Cardiac septum (tissue), 1 donor: ENCODE measurements at regions not wholly inside any gene's neighbourhood (a gene's known extent, or its start where the extent isn't known, plus 50 kb on each side); places are given as distances from the start of the nearest gene placed in this dataset.

ENCODE experiments used
- DNase-seq: peaks from one replicate; pipeline ENCODE4 v3.0.0-alpha.2; 2020; ENCODE audit warnings: low spot score
- intact Hi-C: fragments of 100-400 bp; cut with DNase I; formaldehyde crosslinking; loops from one replicate; pipeline ENCODE4 v1.14.0; 2022
- donor health status: DM: no; HTN: no; CAD: no.

DNA sequence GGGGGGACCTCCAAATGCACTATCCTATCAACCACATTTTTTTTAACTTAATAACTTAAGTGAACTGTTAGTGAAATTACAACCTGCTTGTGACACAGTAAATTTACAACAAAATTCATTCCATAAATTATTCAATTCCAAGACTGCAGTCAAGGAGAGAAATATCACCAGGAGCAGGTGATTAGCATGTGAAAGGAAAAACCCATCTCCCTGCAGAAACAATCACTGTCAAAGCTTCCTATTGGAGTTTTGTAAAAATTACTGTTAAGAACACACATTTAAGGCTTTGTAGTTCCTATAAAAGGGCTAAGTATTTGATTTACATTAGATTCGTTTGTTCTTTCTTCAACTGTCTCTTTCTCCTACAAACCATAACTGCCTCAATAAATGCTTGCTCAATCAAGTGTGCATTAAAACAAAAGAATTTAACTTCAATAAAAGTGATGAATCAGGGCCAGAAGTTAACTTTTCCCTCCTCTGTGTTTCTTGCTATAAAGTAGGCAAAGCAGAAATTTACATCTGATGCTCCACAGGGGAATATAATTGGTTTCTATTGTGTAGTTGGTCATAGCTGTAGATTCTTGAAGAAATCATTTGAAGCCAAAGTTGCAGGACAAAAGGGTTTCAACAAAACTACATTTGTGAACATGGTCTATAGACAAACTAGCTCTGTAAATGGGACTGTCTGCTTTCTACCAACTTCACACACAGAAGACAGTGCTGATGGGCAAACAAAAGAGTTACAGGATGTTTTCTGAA, 195.1 kb upstream of the PSMD7 start:
- intact Hi-C loops = no loop called here
- DNase-seq = no peak

DNA sequence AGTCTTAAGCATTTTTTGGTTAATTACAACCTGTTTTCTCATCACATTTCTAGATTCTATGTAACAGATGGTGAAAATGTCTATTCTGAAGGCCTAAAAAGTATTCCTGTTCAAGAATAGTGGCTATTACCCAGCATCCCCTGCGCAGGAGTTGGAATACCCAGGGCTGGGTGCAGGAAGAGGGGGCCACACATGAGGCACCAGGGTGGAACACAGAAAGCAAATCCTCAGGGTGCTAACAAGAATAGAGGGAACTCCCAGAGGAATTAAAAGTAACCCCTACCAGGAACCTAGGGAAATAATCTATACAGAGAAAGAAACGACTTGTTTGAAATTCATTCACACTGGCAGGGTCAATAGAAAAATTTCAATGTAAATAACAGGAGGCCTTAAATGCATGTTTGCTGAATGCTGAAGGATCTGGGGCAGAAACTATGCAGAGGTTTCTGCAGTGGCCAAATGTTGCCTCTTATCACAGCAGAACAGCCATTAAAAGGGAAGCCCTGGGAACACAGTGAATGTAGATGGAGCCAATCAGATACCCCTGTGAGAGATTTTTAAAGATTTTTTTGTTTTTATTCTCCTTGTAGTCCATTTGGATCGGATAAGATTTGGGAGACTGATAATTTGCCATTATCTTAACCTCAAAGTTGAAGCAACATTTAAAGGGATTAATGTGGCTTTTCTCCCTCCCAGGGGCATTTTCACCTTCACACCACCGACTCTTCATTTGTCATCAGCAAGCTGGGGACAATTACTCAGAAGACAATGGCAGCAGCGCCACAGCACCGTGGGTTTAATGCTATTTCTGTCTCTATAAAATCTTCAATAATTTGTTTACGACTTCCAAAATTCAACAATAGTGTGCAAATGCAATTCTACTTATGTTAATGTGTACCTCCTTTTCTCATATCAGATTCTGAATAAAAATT, 196.0 kb upstream of the PSMD7 start:
- intact Hi-C loops = no loop called here
- DNase-seq = no peak

DNA sequence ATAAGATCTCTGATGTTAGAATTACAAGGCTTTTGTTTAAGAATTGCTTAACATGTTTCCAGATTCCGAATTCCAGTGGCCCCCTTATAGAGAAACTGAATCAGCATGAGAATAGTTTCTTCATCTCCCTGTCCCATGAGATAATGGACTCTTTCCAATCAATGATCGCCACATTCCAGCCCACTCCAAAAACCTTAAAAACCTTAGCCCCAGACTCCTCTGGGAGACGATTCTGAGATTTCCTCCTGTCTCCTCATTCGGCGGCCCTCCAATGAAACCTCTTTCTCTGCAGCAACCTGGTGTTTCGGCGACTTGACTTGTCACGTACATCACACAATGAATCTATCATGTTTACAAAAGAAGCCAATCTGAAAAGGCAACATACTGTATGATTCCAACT, 197.1 kb upstream of the PSMD7 start:
- no peak for DNase-seq

DNA sequence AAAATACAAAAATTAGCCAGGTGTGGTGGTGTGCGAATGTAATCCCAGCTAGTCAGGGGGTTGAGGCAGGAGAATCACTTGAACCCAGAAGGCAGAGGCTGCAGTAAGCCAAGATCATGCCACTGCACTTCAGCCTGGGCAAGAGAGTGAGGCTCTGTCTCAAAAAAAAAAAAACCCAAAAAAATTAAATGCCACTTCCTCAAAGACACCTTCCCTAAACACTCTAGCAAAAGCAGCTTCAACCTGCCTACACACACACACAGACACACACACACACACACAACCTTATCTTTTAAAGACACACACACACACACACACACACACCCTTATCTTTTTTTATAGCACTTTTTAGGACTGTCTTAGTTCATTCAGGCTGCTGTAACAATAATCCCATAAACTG, 201.7 kb upstream of the PSMD7 start:
- DNase-seq = no peak
- intact Hi-C loops = no loop called here

More for the DNA sequence above, 197.1 kb upstream of the PSMD7 start:
- intact Hi-C loops = no loop called here

DNA sequence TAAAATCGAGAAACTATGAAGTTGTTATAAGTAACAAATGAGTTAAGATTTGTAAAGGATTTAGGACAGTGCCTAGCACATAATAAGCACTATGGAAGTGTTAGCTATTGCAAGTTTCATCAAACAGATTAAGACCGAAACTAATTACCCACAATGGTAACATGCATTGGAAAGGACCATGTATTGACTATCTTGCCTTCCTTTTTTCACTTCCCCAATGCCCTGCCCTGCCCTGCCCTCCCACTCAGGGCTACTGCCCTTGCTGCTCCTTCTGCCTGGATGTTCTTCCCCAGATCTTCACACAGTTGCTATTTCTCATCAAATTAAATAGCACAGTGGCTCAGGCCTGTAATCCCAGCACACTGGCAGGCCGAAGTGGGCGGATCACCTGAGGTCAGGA, 202.1 kb upstream of the PSMD7 start:
- intact Hi-C loops = no loop called here
- DNase-seq = no peak

DNA sequence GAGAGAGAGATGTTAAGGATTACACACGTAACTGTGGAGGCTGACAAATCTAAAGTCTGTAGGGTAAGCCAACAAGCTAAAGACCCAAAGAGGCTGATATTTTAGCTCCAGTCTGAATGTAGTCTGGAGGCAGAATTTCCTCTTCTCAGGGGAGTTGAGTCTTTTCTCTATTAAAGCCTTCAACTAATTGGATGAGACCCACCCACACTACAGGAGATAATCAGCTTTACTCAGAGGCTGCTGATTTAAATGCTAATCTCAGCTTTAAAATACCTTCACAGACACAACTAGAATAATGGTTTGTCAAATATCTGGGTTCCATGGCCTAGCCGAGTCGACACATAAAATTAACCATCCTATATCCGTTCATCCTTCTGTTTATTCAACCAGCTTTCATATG, 204.3 kb upstream of the PSMD7 start:
- intact Hi-C loops = no loop called here
- no peak for DNase-seq

DNA sequence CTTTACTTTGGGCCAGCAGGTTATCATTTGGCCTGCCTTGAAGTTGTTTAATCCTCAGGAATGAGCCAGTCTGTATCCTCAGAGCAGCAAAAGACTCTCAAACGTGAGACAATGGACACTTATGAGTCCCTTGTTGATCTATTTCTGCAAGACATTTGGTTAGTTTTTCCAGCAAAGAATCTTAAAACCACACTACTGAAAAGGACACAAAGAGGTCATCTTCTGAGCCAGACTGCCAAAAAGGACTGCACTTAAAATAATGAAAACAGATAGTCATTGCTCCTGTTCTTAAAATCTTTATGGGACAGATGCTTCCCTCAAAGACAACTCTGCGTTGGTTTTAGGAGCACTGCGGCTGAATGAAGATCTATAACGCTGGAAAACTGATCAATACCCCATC, 205.7 kb upstream of the PSMD7 start:
- no peak for DNase-seq
- intact Hi-C loops = no loop called here

DNA sequence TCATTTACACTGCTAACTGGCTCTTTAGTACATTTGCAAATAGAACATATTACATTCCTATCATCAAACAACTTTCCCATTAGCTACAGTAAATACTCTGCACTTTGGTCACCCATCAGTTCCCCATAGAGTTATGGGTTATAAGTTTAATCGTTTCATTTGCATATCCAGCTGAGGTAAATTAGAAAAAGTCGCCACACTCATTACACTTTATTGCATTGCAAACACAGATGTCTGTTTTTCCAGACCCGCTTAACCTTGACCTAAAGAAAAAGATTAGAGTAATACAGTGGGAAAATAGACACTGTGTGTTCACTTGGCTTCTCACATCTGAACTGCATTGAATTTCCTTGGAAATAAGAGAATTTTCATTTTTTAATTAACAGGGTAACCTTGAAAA, 213.1 kb upstream of the PSMD7 start:
- intact Hi-C loops = no loop called here
- DNase-seq = no peak

DNA sequence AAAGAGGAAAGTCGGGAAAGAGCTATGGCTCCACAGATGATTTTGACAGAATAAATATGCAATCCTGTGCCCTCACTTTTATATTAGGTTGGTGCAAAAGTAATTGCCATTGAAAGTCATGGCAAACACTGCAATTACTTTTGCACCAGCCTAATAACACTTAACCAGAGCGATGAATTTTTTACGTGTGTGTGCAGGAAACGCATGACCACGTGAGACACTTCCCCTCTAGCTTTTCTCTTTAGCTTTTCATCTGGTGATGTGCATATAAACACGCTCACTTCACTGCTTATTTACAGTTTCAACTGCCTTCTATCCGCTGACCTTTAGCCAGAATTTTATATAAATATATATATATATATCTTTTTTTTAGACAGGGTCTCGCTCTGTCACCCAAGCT, 216.3 kb upstream of the PSMD7 start:
- intact Hi-C loops = no loop called here
- DNase-seq = no peak

DNA sequence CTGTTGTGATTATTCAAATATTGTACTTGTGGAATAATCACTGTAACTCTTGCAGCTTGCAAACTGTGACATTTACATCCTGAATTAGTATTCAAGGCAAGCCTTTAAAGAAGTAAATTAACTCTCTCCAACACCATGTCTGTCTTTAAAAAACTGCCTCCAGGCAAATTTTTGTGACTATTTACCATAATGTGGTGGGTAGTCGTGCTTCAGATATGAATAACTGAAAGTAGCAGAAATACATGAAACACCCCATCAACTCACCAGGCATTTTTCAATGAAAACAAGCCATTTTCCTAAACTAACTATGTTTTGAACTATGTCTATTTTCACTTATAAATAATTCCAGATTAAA, 217.4 kb upstream of the PSMD7 start:
- DNase-seq = no peak
- intact Hi-C loops = no loop called here

DNA sequence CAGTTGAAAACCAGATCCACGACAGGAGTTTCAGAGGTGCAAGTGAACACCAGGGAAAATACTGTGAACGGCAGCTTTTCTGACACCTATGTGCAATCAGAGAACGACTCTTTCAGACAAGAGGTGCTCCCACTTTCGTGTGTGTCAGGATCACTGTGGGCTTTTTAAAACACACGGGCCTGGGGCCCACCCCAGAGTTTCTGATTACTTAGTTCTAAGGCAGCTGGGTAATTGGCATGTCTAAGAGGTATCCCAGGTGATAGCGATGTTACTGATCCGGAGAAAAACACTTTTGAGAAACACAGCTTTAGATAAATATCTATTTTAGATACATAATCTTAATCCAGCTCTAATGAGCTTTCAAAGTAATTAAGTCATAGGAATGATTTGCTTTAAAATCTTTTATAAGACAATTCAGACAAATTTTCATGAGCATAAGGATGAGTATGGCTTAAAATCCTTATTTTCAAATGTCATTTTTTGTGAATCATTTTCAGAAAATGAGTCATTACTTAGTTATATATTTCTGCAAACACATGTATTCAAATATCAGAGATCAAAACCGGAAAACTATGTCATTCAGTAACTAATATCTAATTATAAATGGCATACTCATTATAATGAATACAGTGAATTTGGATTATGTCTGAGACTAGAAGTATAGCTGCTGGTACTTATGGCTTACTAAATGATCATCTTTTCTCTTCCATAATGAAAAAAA, 217.9 kb upstream of the PSMD7 start:
- no peak for DNase-seq
- intact Hi-C loops = no loop called here

DNA sequence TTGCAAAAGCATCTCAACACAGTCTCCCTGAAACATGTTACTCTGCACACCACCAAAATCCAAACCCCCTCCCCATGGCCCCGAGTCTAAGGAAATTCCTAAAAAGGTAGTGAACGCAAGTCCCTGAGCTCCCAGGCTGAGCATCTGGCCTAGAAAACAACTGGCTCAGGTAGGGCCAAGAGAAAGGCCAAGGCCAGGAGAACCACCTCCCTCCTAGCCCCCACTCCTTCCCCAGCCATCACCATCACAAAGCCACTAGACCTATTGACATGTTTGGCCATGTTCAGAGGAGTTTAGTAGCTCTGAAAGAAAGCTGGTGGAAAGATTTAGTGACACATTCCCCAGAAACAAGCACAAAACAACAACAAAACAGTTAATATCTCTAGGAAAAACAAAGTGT, 220.0 kb upstream of the PSMD7 start:
- DNase-seq = no peak
- intact Hi-C loops = no loop called here

DNA sequence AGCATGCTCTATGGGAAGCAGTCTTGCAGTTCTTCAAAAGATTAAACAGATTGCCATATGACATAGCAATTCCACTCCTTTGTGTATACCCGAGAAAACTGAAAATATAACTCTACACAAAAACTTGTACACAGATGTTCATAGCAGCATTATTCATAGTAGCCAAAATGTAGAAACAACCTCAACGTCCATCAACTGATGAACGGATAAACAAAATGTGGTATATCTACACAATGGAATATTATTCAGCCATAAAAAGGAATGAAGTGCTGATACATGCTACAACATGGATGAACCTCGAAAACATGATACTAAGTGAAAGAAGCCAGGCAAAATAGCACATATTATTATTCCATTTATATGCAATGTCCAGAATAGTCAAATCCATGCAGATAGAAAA, 221.2 kb upstream of the PSMD7 start:
- intact Hi-C loops = no loop called here
- no peak for DNase-seq

DNA sequence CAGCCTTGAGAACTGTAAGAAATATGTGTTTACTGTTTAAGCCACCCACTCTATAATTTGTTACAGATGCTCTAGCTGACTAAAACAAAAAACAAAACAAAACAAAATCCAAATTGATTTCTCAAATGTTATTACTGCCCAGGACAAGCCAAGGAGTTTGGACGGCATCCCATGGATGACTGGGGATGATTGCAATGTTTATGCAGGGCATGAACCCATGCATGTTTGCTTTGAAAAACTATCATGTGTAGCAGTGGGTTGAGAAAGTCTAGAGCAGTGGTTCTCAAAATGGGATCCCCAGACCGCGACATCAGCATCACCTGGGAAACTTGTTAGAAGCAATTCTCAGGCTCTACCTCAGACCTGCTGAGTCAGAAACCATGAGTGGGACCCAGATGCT, 223.2 kb upstream of the PSMD7 start:
- intact Hi-C loops = no loop called here
- DNase-seq = no peak

DNA sequence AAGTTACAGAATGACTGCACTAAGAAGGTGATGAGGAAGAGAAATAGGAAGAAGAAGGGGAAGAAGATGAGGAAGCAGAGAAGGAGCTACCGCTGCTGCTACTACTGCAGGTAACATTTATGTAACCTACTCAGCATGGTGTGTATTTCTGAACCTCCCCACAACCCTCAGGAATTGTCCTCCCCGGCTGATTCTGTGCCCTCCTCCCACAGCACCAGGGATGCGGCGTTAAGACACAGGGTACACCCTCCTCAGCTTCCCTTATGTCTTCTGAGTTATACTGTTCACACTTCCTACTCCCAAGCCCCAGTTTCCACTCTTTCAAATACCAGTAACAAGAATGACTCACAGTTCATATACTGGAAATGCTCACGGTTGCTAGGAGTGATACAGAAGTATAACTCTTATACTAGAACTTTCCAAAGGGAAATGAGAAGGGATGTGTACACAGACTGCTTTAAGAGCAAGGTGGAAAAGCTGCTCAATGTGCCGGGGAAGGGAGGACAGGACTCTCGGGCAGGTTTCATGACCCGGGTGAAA, 224.5 kb upstream of the PSMD7 start:
- intact Hi-C loops = no loop called here
- DNase-seq = no peak

DNA sequence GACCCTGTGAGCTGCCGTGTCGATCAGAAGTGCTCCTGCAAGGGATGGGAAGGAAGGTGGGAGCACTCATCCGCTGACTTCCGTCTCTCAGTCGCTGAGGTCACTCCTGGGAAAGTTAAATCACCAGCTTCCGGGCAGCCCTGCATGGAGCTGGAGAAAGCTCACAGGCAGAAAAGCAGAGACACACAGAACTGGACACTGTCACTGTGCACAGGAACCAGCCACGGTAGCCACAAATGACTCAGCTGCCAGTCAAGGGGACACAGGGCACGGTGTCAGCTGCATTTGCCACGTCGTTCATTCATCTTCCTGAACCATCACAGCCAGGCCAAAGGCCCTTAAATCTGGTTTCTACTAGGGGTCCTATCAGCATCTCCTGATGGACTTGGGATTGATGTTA, 226.4 kb upstream of the PSMD7 start:
- DNase-seq = no peak
- intact Hi-C loops = no loop called here

DNA sequence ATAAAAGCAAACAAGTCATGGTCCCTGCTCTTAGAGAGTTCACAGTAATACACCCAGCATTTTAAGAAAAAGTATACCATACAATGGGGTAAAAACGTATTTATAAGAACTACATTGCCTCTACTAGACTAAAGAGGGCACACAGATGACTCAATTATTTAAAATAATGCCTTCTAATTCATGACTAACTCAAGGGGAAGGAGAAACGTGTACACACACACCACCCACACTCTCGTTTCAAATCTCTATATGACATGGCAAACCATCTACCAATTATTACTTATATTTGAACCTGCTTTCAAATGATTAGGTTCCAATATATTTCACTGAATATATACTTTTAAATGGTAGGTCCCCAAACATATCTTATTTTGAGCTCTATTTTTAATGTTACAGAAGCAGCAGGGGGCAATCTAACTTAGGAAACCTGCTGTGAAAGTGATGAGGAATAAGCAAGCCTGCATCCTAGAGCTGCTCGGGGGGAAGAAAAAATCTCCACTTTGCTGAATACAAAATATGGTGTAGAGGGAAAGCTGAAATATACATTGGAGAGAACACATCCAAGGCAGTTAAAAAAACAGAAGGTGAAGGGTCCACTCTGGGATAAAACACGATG, 232.4 kb upstream of the PSMD7 start:
- intact Hi-C loops = no loop called here
- no peak for DNase-seq

DNA sequence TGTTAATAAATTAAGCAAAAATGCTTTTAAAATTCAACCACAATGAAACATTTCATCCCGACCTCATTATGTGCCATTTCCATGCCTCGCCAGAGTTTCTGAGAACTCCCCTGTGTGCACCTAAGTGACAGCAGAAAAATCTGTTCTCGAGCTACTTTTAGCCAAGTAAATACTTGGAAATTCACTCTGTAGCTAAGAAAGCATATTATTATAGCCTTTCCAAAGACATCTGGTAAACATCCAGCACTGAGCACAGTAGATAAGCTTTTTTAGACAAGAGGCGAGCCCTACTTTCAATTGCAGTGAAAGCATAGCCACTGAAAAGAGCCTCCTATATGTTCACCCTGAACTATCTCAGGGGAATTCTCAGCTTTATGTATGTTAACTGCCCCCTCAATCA, 242.8 kb upstream of the PSMD7 start:
- intact Hi-C loops = no loop called here
- DNase-seq = no peak

DNA sequence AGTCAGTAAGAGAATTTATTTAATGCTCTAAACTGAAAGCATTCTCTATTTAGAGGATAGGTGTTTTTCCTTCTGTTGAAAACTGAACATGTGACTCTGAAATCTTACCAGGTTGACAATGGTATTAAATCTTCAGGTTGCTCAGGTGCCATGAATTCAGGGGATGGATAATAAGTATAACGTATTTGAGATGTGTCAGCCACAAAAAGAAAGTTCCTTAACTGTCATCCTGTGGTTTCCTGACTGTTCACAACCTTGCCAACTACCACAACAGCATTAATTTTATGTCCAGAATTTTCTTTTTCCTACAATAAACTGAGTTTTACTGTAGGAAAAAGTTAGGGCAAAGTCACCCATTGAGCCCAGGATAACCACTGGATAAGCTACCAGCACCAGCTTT, 243.3 kb upstream of the PSMD7 start:
- no peak for DNase-seq
- intact Hi-C loops = no loop called here

DNA sequence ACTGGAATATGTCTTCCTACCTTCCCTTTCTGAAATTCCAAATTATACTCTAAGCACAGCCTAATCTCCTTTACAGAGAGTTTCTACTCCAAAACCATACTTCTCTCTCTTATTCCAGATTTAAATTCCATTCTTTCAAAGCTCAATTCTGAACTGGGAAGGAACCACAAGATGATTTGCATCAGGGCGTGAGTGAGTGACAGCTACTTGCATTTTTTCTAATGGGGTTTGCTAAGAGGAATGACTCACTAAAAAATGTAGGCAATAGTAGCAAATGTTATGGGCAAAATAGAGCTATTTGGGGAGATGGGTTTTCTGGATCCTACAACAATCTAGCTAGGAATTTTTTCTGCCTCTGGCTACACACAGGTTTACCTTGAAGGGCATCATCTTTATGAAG, 244.6 kb upstream of the PSMD7 start:
- DNase-seq = no peak
- intact Hi-C loops = no loop called here
